ENCODE measurements at regions not wholly inside any gene's neighbourhood (a gene's known extent, or its start where the extent isn't known, plus 50 kb on each side); places are given as distances from the start of the nearest gene placed in this dataset.
"Not testable (repeated sequence)": the region's sequence is repeated elsewhere in the genome, so short reads cannot be mapped to it uniquely, and the experiment has no call there.

- DNase-seq (ENCODE audit: low read depth in 2 of 2), result no peak
Observed at GRCh38 chr16:85527042-85527766, 85.9 kb upstream of the GSE1 start.

GRCh38 chr16:85527767-85528297, 85.3 kb upstream of the GSE1 start:
- DNase-seq (ENCODE audit: low read depth in 2 of 2), result no peak

- DNase-seq (ENCODE audit: low read depth in 2 of 2), result no peak
Observed at GRCh38 chr16:85528528-85529387, 84.4 kb upstream of the GSE1 start.

GRCh38 chr16:85529489-85530369, 83.4 kb upstream of the GSE1 start:
- DNase-seq (ENCODE audit: low read depth in 2 of 2), result no peak

GRCh38 chr16:85530370-85530739, 82.8 kb upstream of the GSE1 start:
- DNase-seq (ENCODE audit: low read depth in 2 of 2), result no peak

- no peak for DNase-seq (ENCODE audit: low read depth in 2 of 2)
Observed at GRCh38 chr16:85531516-85531915, 81.6 kb upstream of the GSE1 start.

GRCh38 chr16:85532147-85532546, 81.0 kb upstream of the GSE1 start:
- no peak for DNase-seq (ENCODE audit: low read depth in 2 of 2)

GRCh38 chr16:85533593-85533992, 79.5 kb upstream of the GSE1 start:
- DNase-seq (ENCODE audit: low read depth in 2 of 2), result not testable (repeated sequence)

GRCh38 chr16:85534536-85535351, 78.4 kb upstream of the GSE1 start:
- DNase-seq (ENCODE audit: low read depth in 2 of 2), result no peak

GRCh38 chr16:85535352-85536072, 77.6 kb upstream of the GSE1 start:
- no peak for DNase-seq (ENCODE audit: low read depth in 2 of 2)

GRCh38 chr16:85536073-85536410, 77.1 kb upstream of the GSE1 start:
- DNase-seq (ENCODE audit: low read depth in 2 of 2), result no peak

- DNase-seq (ENCODE audit: low read depth in 2 of 2), result no peak
Observed at GRCh38 chr16:85536411-85537330, 76.5 kb upstream of the GSE1 start.

- DNase-seq (ENCODE audit: low read depth in 2 of 2), result no peak
Observed at GRCh38 chr16:85537331-85537788, 75.8 kb upstream of the GSE1 start.

- DNase-seq (ENCODE audit: low read depth in 2 of 2), result no peak
Observed at GRCh38 chr16:85537795-85538401, 75.2 kb upstream of the GSE1 start.

- no peak for DNase-seq (ENCODE audit: low read depth in 2 of 2)
Observed at GRCh38 chr16:85539084-85539483, 74.0 kb upstream of the GSE1 start.

GRCh38 chr16:85539629-85540291, 73.4 kb upstream of the GSE1 start:
- no peak for DNase-seq (ENCODE audit: low read depth in 2 of 2)

- DNase-seq (ENCODE audit: low read depth in 2 of 2), result no peak
Observed at GRCh38 chr16:85541181-85541580, 71.9 kb upstream of the GSE1 start.

GRCh38 chr16:85541619-85541979, 71.5 kb upstream of the GSE1 start:
- DNase-seq (ENCODE audit: low read depth in 2 of 2), result no peak

All from stimulated activated CD4-positive, alpha-beta T cell treated with anti-CD3 and anti-CD28 coated beads, Interleukin-1b, Interleukin-23, amount 100 ng/mL, for 1 hour (primary cell).